Panc1 (cell line): ENCODE measurements at regions not wholly inside any gene's neighbourhood (a gene's known extent, or its start where the extent isn't known, plus 50 kb on each side); places are given as distances from the start of the nearest gene placed in this dataset.

ENCODE experiments used
- POLR2AphosphoS5 ChIP-seq: IDR thresholded peaks from 2 replicates; pipeline ENCODE4 v1.6.1; 2012; ENCODE audit warnings: mild to moderate bottlenecking, low read depth, low read length, moderate library complexity
- REST ChIP-seq, 2 experiments: IDR thresholded peaks; 2 replicates each; pipeline ENCODE4 v1.6.1; 2011 to 2012; ENCODE audit warnings: low read depth in 2 of 2, control low read depth in 1 of 2, low read length in 1 of 2, mild to moderate bottlenecking in 1 of 2, moderate library complexity in 1 of 2; ENCODE audit not compliant: insufficient read depth in 1 of 2
- SIN3A ChIP-seq: IDR thresholded peaks from 2 replicates; pipeline ENCODE4 v1.6.1; 2012; ENCODE audit warnings: low read depth, mild to moderate bottlenecking, low read length, moderate library complexity, borderline replicate concordance; ENCODE audit not compliant: insufficient read depth
- TF ChIP-seq, protein P1 (sequence below): fragments of 450-650 bp; IDR thresholded peaks from 2 replicates; pipeline ENCODE4 v1.5.1; 2017; ENCODE audit warnings: mild to moderate bottlenecking

GRCh38 chr22:25482091-25482760 is 82.2 kb upstream of the GRK3 start:
- no peak for TF ChIP-seq POLR2AphosphoS5
- TF ChIP-seq, protein P1, sequence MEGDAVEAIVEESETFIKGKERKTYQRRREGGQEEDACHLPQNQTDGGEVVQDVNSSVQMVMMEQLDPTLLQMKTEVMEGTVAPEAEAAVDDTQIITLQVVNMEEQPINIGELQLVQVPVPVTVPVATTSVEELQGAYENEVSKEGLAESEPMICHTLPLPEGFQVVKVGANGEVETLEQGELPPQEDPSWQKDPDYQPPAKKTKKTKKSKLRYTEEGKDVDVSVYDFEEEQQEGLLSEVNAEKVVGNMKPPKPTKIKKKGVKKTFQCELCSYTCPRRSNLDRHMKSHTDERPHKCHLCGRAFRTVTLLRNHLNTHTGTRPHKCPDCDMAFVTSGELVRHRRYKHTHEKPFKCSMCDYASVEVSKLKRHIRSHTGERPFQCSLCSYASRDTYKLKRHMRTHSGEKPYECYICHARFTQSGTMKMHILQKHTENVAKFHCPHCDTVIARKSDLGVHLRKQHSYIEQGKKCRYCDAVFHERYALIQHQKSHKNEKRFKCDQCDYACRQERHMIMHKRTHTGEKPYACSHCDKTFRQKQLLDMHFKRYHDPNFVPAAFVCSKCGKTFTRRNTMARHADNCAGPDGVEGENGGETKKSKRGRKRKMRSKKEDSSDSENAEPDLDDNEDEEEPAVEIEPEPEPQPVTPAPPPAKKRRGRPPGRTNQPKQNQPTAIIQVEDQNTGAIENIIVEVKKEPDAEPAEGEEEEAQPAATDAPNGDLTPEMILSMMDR: no peak
- TF ChIP-seq SIN3A: no peak
- no peak for TF ChIP-seq REST (IDR thresholded peaks at IDR 0.05; ENCODE audit: insufficient read depth in 1 of 2, low read depth in 2 of 2, low read length in 1 of 2)
